ENCODE measurements at regions not wholly inside any gene's neighbourhood (a gene's known extent, or its start where the extent isn't known, plus 50 kb on each side); places are given as distances from the start of the nearest gene placed in this dataset.

DNA sequence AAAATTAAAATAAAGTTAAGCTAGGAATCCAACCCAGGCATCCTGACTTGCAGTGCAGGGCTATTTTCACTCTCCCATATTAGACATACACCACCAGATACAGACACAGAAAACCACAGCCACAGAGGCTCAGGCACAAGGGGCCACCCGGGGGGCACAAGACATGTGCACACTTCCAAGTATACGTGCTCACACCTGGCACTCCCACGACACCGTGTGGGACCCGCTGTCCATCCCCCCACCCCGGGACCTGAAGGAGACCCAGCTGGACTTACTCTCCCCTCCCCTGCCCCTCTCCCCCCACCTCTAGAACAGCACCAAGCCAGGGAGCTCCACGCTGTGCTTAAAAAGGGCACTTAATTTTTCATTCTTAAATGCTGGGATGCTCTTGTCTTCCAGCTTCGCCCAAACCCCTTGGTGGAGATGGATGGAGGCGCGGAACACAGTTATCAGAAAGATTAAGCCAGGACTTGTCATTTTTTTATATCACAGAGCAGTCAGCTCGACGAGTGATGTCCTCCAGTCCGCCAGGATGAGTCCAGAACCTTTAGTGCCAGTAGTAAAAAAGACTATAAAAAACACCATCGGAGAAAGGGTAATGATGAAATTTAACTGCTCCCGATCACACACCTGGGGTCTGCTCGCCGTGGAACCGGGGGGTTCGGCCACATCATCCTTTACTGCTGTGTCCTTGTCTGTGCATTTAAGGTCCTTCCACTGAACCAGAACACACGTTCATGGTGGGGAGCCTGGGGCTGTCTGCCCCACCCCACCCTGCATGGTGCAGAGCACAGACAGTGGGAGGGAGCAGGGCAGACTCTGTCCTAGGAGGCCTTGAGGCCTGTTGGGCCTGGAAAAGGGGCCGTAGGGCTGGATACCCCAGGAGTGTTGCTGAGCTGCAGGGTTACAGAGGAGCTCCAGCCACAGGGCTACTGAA, 73.3 kb upstream of the LHX1 start:
- DNase-seq (ENCODE audit: low read depth, low spot score) = no peak

DNA sequence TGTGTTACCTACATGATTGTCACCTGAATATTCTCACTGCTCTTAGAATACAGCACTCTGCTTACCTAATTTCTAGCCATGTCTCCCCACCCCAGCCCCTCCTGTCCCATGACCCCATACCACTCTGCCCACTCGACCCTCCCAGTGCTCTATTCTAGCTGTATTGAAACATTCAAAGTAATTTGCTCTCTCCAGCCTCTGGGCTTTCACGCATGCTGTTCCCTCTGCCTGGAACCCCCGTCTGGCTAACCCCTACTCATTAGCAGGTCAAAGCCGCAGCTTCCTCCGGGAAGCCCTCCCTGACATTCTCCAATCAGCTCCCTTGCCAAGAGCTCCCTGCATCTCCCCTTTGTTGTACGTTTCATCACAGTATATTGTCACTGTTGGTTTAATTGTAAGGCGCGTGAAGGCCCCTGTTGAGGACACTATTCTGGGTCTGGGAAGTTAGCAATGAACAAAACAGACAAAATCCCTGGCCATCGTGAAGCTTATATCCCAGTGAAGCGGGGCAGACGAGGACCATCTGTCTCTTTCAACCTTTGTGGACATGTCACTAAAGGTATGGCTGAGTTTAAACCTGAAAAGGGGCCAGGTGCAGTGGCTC, 72.3 kb upstream of the LHX1 start:
- DNase-seq (ENCODE audit: low read depth, low spot score) = no peak

DNA sequence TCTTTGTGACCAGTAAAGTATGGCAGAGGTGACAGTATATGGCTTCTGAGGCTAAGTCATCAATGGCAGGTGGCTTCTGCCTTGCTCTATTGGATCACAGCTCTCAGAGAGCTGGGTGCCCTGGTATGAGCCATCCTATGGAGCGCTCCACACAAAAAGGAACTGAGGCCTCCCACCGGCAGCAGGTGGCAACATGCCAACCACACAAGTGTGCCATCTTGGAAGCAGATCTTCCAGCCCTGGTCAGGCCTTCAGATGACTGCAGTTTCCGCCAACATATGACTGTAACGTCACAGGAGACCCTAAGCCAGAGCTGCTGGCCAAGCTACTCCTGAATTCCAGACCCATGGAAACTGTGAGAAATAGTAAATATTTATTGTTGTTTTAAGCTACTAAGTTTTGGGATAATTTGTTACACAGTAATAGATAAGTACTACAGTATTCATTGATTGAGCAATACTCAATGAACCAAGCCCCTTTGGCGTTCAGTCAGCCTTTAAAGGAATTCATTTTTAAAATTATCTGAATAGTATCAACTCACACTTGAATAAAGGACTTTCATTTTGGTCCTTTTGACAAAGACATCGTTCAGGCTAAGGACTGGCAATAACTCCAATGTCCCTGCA, 69.4 kb upstream of the LHX1 start:
- DNase-seq (ENCODE audit: low read depth, low spot score) = no peak

DNA sequence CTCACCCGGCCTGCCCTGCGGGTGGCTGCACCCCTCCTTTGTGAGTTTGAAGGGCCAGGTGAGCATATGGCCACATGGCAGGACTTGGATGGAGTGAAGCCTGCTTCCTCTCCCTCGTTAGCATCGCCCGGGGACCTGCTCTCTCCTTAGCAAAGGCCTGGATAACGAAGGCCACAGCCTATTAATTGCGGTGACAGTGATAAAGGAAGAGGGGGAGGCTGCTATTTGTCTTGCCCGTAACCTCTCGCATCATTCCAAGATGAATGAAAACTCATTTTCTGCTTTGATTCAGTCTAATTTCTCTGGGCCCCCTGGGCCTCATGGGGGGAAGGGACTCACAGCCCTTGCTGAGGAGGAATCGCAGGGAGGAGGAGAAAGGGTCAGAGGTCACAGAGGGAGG, 68.5 kb upstream of the LHX1 start:
- no peak for DNase-seq (ENCODE audit: low read depth, low spot score)

DNA sequence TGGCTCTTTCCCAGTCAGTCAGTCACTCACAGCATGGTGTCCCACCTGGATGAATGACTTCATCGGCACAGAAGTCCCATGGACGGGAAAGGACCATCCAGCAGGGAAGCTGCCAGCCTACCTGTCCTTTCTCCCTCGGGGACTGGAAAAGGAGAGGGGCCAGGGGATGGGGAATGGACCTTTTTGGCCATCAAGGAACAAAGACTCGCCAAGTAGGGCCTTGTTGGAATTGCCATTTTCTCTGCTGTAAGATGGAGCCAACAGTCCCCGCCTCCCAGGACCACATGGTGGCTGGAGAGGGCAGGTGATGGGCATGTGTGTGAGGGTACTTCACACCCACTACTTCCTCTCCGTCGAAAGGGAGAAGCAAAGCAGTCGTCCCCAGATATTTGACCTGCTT, 67.8 kb upstream of the LHX1 start:
- DNase-seq (ENCODE audit: low read depth, low spot score) = no peak

DNA sequence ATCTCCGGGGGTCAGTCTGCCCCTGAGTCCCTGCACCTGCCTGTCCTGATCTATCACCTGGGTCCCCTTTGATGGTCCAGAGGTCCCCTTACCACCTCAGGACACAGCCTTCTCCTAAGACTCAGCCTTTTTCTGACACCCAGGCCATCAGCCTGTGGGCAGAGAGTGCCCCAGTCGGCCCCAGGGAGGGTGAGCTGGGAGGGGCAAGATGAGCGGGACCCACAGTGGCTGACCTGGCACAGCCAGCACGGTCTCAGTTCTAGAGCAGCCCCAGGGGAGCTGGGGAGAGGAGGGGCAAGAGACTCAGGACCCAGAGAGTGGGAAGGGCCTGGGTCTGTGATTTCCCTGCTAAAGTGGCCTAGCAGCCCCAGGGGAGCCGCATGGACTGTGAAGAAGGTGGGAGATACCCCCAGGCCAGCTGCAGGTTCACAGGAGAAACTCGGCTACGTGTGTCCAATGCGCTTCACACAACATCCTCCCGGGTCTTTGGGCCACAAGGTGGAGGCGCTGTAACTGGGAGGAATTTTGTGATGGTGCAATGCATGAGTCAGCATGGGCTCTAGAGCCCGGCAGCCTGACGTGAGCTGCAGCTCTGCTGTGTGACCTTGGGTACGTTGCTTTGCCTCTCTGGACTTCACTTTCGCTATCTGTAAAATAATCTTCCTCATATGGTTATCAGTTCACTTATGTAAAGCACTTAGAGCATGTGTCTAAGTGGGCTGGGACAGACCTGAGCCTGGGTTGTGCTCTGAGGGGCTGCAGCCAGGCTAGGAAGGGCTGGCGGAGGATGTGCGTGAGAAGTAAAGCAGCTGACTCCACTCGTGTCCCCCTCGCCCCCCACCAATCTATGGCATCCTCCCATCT, 67.2 kb upstream of the LHX1 start:
- DNase-seq (ENCODE audit: low read depth, low spot score) = no peak

DNA sequence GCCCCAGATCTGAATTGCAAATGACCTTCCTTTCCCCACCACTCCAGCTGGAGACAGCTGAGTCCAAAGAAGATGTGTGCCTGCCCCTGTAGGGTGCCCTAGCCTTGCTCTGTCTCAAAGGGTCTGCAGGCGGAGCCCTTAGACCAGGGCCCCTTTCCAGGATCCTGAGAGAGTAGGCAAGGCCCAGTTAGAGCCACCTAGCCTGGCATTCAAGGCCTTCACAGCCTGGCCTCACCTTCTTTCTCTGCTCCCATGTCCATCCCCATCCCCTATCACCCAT, 66.6 kb upstream of the LHX1 start:
- DNase-seq (ENCODE audit: low read depth, low spot score) = no peak

DNA sequence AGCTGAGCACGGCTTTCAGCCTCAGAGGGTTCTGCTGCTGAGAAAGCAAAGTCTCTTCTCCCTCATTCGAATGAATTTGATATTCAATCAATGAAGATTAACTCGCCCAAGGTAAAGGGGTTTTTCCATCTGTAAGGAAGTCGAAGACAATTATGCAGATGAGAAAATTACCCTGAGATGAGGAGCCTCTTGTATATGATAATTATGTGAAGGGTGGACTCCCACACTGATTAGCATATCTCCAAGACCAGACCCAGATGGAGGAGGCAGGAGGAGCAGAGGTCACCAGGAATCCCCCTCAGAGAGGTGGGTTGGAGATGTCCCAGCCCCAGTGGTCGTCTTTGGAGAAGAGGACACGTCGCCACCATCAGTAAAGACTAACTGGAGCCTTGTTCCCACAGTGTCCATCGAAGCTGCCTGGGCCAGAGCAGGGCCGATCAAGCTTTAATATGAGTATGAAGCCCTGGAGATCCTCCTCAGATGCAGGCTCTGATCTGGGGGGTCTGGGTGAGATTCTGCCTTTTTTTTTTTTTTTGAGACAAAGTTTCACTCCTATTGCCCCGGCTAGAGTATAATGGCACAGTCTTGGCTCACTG, 61.5 kb upstream of the LHX1 start:
- DNase-seq (ENCODE audit: low read depth, low spot score) = no peak

DNA sequence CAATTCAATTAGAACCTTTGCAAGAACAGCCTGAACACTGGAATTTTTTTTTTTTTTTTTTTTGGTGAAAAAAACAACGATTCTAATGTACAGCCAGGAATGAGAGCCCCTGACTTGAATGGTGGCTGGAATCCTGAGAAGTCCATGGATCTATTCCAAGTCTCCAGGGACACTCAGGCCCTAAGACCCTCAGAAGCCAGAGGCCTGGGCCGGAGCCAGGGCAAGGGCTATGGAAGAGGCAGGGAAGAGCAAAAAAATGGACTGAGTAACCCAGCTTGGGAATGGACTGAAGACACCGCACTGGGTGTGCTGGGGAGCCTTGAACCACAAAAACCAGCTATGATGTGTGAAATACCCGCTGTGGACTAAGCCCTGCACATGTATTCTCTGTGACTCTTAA, 60.3 kb upstream of the LHX1 start:
- no peak for DNase-seq (ENCODE audit: low read depth, low spot score)

DNA sequence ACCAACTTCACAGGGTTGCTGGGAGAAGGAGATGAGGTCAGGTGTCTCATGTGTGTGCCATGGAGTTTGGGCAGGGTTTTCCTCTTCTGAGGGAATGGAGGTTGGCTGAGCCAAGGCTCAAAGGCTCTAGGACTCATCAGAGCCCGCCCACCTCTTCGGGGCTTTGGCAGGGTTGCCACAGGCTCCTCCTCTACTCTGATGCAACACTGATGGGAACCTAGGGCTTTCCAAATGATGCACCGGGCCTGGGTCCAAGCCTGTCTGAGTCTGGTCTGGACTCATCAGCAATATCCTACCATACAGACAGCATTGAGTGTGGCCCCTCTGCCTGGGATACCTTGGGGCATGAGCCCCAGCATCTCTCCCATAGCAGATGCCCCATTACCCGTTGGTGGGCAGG, 59.5 kb upstream of the LHX1 start:
- DNase-seq (ENCODE audit: low read depth, low spot score) = no peak

DNA sequence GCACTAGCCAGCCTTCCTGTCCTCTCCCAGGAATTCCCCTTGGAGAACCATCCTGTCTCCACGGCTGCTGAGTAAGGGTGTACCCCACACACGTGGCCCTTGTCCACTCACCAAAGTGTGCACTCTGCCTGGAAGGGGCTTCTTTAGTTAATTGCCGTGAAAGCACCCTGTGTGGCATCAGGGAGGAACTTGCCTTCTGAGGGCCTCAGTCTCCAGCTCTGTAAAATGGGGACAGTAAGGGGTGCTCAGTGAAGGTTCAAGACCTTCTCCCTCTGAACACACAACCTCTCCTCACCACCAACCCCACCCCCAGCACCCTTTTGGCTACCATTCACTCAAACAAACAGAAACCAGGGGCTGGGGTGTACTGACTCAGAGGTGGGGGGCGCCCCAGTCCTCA, 59.1 kb upstream of the LHX1 start:
- DNase-seq (ENCODE audit: low read depth, low spot score) = no peak

DNA sequence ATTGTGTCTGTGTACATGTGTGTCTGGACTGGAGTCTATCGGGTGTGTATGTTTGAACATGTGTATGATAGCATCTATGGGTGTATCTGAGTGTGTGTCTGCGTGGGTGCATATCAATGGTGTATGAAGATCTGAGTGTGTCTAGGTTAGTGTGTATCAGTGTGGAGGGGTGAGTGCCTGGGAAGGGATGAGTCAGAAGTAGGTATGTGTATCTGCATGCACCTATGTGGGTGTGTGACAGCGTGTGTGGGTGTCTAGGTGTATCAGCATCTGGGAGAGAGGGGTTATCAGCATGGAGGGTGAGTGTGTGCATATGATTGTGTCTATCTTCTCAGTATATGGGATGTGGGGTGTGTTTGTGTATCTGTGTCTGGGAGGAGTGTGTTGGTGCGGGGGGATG, 58.2 kb upstream of the LHX1 start:
- DNase-seq (ENCODE audit: low read depth, low spot score) = no peak

DNA sequence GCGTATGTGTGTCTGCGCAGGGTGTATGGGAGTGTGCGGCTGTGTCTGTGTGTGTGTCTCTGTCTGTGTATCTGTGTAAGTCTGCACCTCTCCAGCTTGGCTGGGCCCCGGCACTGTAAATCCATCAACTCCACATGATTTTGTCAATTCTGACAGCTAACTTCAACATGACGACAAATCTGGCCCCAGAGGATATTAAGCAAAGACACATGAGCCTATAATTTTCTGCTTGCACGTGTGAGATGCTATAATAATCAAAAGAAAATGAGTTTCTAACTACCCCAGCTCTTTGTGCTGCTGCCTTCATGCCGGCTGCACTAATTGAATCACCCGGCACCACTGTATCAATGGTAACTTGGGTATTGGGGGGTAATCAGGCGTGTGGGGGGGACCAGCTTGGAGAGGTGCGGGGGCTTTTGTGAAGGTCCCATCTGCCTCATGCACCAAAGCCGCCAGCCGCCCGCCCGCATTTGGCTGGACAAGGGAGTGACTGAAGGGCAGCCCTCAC, 57.6 kb upstream of the LHX1 start:
- DNase-seq (ENCODE audit: low read depth, low spot score) = no peak

DNA sequence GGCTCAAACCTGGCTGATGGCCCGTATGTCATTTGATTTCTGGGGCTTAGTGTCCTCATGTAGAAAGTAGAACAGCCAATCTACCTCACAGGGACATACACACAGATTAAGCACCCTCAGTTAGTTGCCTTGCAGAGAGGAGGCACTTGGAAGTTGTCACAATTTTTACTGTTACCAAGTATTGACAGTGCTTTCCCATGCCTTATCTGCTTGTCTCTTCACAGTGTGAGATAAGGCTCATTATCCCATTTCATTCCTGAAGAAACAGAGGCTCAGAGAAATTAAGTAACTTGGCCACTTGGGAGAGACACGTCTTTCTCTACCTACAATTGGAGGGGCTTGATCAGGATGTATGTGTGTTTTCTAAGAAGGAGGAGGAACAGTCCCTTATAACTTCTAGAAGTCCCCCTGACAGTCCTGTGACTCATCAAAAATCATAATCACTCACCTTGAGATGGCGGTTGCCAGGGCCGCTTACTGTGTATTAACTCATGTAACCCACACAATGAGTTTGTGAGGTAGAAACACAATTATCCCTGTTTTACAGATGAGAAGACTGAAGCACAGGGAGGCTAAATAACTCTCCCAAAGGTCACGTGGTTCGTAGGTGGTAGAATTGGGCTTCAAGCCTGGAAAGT, 56.9 kb upstream of the LHX1 start:
- no peak for DNase-seq (ENCODE audit: low read depth, low spot score)

DNA sequence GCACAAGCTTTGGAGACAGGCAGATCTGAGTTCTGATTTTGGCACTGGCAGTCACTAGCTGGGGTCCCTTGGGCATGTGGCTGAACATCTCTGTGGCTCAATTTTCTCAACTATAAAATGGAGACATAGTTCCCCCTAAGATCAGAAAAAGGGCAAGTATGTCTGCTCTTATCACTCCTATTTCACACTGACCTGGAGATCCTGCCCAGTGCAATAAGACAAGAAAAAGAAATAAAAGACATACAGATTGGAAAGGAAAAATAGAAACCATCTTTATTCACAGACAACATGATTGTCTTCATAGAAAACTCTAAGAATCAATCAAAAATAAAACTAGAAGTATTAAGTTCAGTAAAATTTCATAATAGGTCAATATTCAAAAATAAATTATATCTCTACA, 56.0 kb upstream of the LHX1 start:
- DNase-seq (ENCODE audit: low read depth, low spot score) = no peak

DNA sequence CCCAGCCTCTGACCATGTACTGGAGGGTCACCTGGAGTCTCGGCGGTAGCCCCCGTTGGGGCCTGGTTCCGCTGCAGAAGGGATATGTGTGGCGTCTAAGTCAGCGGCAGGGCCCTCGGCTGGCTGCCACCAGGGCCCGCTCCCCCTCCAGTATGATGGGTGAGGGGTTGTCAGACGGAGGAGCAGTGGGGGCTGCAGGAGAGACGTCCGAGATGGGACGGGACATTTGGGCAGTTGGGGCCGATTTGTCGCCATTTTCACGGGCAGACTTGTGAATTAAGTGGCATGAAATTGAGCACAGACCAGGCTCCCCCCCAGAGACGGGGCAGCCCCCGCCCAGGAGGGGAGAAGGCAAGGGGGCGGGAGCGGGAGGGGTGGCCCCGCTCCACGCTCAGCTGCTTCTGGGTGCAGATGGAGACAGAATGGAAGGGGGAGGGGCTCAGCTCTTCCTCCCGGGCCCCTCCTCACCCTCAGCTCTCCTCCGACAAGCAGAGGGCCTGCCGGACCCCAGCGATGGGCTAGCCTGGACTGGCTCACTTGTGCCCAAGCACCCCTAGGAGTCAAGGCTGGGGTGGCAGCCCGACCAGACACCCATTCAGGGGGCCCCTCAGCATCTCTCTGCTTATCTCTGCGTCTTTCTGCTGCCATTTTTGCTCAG, 52.7 kb upstream of the LHX1 start:
- DNase-seq (ENCODE audit: low read depth, low spot score) = no peak

DNA sequence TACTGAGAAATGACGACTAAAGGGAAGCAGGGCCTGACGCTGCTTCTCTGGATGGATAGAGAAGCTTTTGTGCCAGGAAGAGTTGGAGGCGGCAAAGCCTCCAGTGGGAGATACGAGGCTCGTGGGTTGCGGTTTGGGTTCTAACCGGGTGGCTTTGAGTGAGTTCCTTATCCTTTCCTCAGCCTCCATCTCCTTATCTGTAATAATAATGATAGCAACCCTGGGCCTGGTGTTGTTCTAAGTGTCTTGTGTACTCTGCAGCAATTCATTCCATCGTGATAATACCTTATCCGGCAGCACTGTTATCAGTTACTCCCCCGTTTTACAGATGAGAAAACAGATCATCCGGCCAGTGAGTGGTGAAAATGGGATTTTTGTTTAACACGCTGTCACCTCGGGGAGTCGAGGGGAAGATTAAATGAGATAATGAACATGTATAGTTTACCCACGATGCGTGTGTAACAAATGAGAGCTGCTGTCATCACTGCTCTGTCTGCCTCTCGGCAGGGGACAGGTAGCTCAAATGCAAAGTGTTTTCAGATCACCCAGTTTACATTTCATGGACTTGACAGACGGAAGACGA, 52.0 kb upstream of the LHX1 start:
- DNase-seq (ENCODE audit: low read depth, low spot score) = no peak

DNA sequence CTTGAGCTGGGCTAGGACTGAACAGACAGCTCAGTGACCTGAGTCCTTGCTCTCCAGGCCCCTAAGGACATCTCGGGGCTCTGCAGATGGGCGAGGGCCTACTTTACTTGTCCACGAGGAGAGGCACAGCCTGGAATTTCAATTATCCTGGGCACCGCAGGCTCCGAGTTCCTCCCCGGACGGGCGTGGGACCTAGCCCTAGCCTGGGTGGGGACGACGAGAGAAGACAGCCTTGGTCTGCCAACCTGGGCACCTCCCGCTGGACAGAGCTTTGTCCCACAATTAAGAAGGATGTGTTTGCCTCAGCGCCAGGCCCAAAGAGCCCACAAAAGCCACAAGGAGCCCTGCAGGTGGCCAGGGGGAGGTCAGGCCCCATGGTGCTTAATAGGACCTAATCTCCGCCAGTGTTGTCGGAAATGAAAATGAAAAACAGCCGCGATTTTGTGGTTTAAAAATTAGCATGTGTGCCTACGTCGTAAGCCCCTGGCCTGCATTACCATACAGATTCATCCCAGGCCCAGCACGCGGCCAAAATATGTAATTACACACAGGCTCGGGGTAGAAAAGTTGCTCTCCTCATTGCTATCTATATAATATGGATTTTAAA, 51.4 kb upstream of the LHX1 start:
- no peak for DNase-seq (ENCODE audit: low read depth, low spot score)

All from iPS DF 19.7 (cell line).